Astrocyte of the spinal cord (primary cell): ENCODE measurements at regions not wholly inside any gene's neighbourhood (a gene's known extent, or its start where the extent isn't known, plus 50 kb on each side); places are given as distances from the start of the nearest gene placed in this dataset.
"Not testable (repeated sequence)": the region's sequence is repeated elsewhere in the genome, so short reads cannot be mapped to it uniquely, and the experiment has no call there.

ENCODE experiments used
- DNase-seq: peaks from one replicate; pipeline ENCODE4 v3.0.0; 2011; ENCODE audit warnings: low read depth, low spot score
- H3K4me3 ChIP-seq: 2 replicates; pipeline ENCODE4 v1.5.1; 2011; ENCODE audit warnings: low read depth, mild to moderate bottlenecking, low read length, moderate library complexity
- in situ Hi-C: cut with HindIII; loops from 2 replicates; pipeline ENCODE4 v1.10.0; 2017; ENCODE audit warnings: low sequenced_read_pairs
- TF ChIP-seq, protein P1 (sequence below): IDR thresholded peaks from 2 replicates; pipeline ENCODE4 v1.5.1; 2012; ENCODE audit warnings: low read depth, mild to moderate bottlenecking, low read length, inconsistent platforms

DNA sequence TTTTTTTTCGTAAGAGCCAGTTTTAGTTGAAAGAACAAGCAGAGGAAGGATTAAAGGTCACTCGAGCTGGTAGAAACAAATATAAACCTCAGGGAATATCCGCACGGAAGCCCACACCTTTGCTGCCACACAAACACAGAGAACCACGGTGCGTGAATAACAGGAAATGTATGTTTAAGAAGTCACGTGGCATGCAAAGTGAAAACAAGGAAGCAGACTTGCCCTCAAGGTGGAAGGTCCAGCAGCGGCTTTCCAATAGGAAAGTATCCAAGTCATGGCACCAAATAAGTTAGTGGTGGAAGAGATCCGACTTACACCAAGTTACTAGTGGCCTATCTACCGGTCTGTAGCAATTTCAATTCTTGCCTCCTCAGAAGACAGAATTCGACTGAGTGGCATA is 215.5 kb downstream of the HHIP start:
- DNase-seq, result no peak
- in situ Hi-C loops, result no loop called here
- no peak overlapping the region for H3K4me3 ChIP-seq
- TF ChIP-seq, protein P1, sequence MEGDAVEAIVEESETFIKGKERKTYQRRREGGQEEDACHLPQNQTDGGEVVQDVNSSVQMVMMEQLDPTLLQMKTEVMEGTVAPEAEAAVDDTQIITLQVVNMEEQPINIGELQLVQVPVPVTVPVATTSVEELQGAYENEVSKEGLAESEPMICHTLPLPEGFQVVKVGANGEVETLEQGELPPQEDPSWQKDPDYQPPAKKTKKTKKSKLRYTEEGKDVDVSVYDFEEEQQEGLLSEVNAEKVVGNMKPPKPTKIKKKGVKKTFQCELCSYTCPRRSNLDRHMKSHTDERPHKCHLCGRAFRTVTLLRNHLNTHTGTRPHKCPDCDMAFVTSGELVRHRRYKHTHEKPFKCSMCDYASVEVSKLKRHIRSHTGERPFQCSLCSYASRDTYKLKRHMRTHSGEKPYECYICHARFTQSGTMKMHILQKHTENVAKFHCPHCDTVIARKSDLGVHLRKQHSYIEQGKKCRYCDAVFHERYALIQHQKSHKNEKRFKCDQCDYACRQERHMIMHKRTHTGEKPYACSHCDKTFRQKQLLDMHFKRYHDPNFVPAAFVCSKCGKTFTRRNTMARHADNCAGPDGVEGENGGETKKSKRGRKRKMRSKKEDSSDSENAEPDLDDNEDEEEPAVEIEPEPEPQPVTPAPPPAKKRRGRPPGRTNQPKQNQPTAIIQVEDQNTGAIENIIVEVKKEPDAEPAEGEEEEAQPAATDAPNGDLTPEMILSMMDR, result no peak

DNA sequence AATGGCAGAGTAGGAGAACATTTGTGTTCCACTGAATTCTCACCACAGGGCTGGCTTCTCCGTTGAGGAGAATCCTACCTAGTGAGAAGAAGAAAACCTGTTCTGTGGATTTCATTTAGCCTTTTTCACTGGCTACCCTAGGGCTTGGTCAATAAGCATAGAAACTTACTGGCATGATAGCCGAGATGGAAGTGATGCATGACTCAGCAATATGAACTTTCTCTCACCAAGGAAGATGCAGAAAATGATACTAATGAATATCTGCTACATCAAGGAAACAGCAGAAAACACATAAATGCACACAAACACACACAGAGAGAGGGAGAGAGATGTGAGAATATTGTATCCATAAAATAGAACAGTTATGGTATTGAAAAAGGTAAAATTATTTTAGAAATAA is 216.3 kb downstream of the HHIP start:
- TF ChIP-seq, protein P1, result no peak
- H3K4me3 ChIP-seq, result no peak overlapping the region
- in situ Hi-C loops, result no loop called here
- no peak for DNase-seq

DNA sequence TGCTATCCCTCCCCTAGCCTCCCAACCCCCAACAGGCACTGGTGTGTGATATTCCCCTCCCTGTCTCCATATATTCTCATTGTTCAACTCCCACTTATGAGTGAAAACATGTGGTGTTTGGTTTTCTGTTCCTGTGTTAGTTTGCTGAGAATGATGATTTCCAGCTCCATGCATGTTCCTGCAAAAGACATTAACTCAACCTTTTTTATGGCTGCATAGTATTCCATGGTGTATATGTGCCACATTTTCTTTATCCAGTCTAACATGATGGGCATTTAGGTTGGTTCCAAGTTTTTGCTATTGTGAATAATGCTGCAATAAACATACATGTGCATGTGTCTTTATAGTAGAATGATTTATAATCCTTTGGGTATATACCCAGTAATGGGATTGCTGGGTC is 218.9 kb downstream of the HHIP start:
- DNase-seq, in situ Hi-C loops, H3K4me3 ChIP-seq: not testable (repeated sequence)

DNA sequence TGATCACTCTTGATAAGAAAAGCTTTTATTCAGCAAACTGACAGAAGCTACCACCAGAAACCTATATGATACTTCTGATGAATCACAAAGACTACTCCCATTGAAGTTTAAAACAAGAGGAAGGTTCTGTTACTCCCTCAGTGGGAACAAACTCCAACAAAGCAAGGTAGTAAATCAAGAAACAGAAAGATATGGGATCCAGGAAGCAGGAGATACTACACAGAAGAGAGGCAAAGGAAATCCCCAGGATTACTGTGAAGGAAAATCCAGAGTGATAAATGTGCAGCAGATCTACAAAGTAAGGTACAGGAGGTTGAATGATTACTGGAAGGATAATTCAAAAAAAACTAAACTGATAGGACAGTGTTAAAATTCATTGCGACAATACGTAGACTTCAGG is 222.4 kb downstream of the HHIP start:
- no peak overlapping the region for H3K4me3 ChIP-seq
- no peak for DNase-seq
- in situ Hi-C loops, result no loop called here
- TF ChIP-seq, protein P1, result no peak

DNA sequence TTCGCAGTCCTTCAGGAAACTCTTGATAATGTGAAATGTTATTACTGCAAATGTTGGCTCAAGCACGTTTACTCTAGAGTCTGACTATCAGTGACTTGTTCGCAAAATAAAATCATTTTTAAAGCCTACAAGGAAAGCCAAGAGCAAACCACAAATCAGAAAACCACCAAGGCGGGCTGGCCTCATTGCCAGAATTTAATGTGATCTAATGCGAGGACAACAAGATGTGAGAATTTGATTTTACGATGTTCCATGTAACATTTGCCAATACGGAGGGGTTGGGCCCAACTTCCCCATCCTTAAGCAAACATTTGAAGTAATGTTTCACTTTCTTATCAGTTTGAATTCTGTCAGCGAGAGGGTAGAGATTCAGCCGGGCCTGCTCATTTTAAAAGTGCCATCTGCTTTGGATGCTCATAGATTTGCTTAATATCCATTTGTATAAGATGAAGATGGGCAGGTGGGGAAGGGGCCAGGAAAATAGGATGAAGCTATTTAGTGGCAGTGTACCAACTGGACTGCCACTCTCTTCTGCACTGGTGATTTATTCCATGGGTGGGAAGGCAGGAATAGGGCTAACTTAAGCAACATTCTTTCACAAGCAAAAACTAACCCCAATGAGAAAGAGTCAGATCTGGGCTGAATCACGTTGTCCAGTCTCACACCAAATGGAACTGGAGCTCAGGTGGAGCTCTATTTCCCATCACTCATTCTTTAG is 225.3 kb downstream of the ANAPC10 start:
- in situ Hi-C loops, result no loop called here
- H3K4me3 ChIP-seq, result no peak overlapping the region
- no peak for DNase-seq
- TF ChIP-seq, protein P1, result no peak

DNA sequence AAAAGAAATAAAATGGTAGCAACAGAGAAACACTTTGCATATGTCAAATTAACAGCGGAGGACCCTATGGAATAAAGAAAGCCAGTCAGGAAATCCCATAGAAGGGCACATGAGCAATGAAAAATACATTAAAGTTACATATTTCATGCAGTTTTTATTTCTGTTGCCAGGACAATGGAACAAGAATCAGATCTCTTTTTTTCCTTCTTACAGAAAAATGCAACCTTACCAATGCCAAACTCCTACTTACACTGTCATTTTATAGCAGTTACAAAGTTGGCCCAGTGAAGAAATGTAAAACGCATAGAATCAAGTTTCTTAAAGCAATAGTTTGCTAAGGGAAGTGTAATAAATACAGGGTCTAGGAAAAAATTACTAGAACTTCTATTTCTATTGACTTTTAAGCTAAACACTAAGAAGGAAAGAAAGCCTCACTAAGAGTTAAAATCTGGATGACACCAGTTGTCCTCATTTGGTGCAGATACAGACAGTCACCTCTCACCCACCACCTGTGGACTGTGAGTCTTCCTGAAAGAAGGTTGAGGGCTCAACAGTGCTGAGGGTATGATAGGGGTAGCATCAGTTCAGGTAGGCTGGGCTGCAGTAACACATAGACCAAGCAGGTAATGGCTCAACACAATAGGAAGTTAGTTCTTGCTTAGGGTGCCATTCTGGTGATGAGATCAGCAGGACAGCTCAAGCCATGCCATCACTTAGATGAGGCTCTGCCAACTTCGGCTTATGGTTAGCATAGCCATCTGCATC is 224.6 kb downstream of the ANAPC10 start:
- TF ChIP-seq, protein P1, result no peak

DNA sequence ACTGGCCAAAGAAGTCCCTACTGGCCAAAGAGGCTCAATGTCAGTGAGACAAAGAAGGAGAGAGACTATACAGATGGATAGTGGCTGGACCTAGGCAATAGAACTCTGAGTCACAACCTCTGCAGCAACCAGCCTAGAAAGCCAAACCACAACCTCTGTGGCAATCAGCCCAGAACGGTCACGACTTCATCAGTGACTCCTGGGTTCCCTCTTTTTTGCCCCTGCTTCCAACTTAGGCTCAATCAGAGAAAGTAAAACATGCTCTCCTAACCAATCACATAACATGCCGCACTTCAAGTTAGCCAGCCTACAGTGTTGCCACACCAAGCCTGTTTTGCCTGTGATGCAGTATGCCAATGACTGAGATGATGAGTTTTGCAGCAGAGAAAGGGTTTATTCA is 203.4 kb downstream of the ANAPC10 start:
- in situ Hi-C loops, result no loop called here
- DNase-seq, result peak; percentile 94
- TF ChIP-seq, protein P1, result peak; percentile 2
- no peak overlapping the region for H3K4me3 ChIP-seq

More for the DNA sequence above, 224.6 kb downstream of the ANAPC10 start:
- in situ Hi-C loops, result no loop called here
- H3K4me3 ChIP-seq, result no peak overlapping the region
- no peak for DNase-seq
